K562 (cell line): ENCODE measurements at regions not wholly inside any gene's neighbourhood (a gene's known extent, or its start where the extent isn't known, plus 50 kb on each side); places are given as distances from the start of the nearest gene placed in this dataset.

Experiments
- ATAC-seq: fragments of 200-7000 bp; cut with Tn5 transposase; 3 replicates; pipeline ENCODE4 v1.9.1; 2020; ENCODE audit warnings: moderate library complexity
- BruUV-seq: library from RNA; stranded (reverse); fragments of 400-500 nt; replicated peaks from 2 replicates; lab custom pipeline; 2021; lab: Mats Ljungman, UMichigan
- CTCF ChIA-PET: fragments of 300-600 bp; formaldehyde crosslinking; extraction: SDS; loops from one replicate; lab custom pipeline; 2021; ENCODE audit warnings: low intra/inter-chr PET ratio; lab: Yijun Ruan, JAX
- POLR2A ChIA-PET: fragments of 300-600, 350-650 bp; sonication (Branson Sonifier 250); formaldehyde crosslinking; extraction: SDS; loops from one replicate; lab custom pipeline; 2021; ENCODE audit warnings: antibody characterized with exemption, inconsistent platforms; lab: Yijun Ruan, JAX
- DNase-seq, 4 experiments: peaks; one replicate each; pipeline versions ENCODE4 v3.0.0 to v3.0.0-alpha.2; 2011 to 2018; ENCODE audit warnings: low spot score in 3 of 4, mixed read lengths in 3 of 4; ENCODE audit errors: extremely low read depth in 1 of 4
- FAIRE-seq: peaks from 2 replicates; lab custom pipeline; 2011; peaks lifted over from hg19 to GRCh38; lab: Jason Lieb, UNC
- H2AFZ ChIP-seq: 2 replicates; pipeline ENCODE4 v1.6.0; 2011; ENCODE audit warnings: low read depth, low read length, control low read depth, inconsistent platforms
- H3K27ac ChIP-seq: fragments of 200-600 bp; 3 replicates; pipeline ENCODE4 v1.8.0; 2011; ENCODE audit warnings: low read depth, mild to moderate bottlenecking, control low read depth, inconsistent platforms, low read length, moderate library complexity, mixed read lengths; ENCODE audit errors: extremely low read depth
- H3K27me3 ChIP-seq, 2 experiments: fragments of 300-600 bp in 1 of 2; 2 replicates in 1 of 2; 3 replicates in 1 of 2; pipeline versions ENCODE4 v1.6.0 to v1.8.0; 2011; ENCODE audit warnings: inconsistent platforms in 2 of 2, low read length in 2 of 2, mild to moderate bottlenecking in 1 of 2, mixed read lengths in 1 of 2, moderate library complexity in 1 of 2; ENCODE audit not compliant: control insufficient read depth in 2 of 2, insufficient read depth in 2 of 2
- H3K36me3 ChIP-seq: fragments of 300-600 bp; 3 replicates; pipeline ENCODE4 v1.8.0; 2011; ENCODE audit warnings: mild to moderate bottlenecking, low read length, inconsistent platforms; ENCODE audit not compliant: control insufficient read depth, insufficient read depth
- H3K4me1 ChIP-seq, 2 experiments: fragments of 200-600 bp in 1 of 2; replicated peaks in 1 of 2; 2 replicates in 1 of 2; 3 replicates in 1 of 2; pipeline versions ENCODE4 v1.5.1 to v1.8.0; 2011; ENCODE audit warnings: inconsistent platforms in 2 of 2, low read length in 2 of 2, mild to moderate bottlenecking in 1 of 2, mixed read lengths in 1 of 2, moderate library complexity in 1 of 2; ENCODE audit not compliant: control insufficient read depth in 2 of 2, insufficient read depth in 2 of 2
- H3K4me2 ChIP-seq: 2 replicates; pipeline ENCODE4 v1.6.1; 2011; ENCODE audit warnings: low read length, control low read depth, inconsistent platforms, mixed read lengths; ENCODE audit not compliant: insufficient read depth
- H3K4me3 ChIP-seq: fragments of 200-600 bp; sonication (generic), shearing (Covaris generic); 2 replicates; pipeline ENCODE4 v1.5.1; 2016; ENCODE audit warnings: control low read depth, inconsistent platforms
- H3K79me2 ChIP-seq: fragments of 200-600 bp; 3 replicates; pipeline ENCODE4 v1.8.0; 2011; ENCODE audit warnings: low read length, inconsistent platforms; ENCODE audit not compliant: control insufficient read depth, insufficient read depth
- H3K9ac ChIP-seq, 2 experiments: 2 replicates each; pipeline versions ENCODE4 v1.6.0 to v1.6.1; 2011; ENCODE audit warnings: low read depth in 2 of 2, low read length in 2 of 2, control low read depth in 1 of 2, inconsistent platforms in 1 of 2, mild to moderate bottlenecking in 1 of 2, mixed read lengths in 1 of 2; ENCODE audit not compliant: insufficient read depth in 1 of 2
- H3K9me1 ChIP-seq: one replicate; pipeline ENCODE4 v1.6.0; 2011; ENCODE audit warnings: inconsistent platforms, mild to moderate bottlenecking, low read length, moderate library complexity; ENCODE audit not compliant: control insufficient read depth, insufficient read depth
- H3K9me3 ChIP-seq: replicated peaks from 2 replicates; pipeline ENCODE4 v1.5.1; 2011; ENCODE audit warnings: low read depth, low read length, inconsistent platforms; ENCODE audit not compliant: control insufficient read depth, insufficient read depth
- H4K20me1 ChIP-seq: replicated peaks from 2 replicates; pipeline ENCODE4 v1.6.1; 2011; ENCODE audit warnings: low read length, inconsistent platforms, mixed read lengths; ENCODE audit not compliant: control insufficient read depth, insufficient read depth
- JUND ChIP-seq, 2 experiments: IDR thresholded peaks; 2 replicates in 1 of 2; 3 replicates in 1 of 2; pipeline ENCODE4 v1.6.1; 2011; ENCODE audit warnings: borderline replicate concordance in 2 of 2, low read depth in 2 of 2, low read length in 2 of 2, improper control_type of control experiment in 1 of 2, missing biosample characterization in 1 of 2, missing genetic modification characterization in 1 of 2, missing genetic modification reagents in 1 of 2
- MAFF ChIP-seq: IDR thresholded peaks from 2 replicates; pipeline ENCODE4 v1.6.1; 2012; ENCODE audit warnings: low read length, improper control_type of control experiment
- MAZ ChIP-seq, 2 experiments: fragments of 450-650 bp in 1 of 2; sonication (generic) in 1 of 2; formaldehyde crosslinking; IDR thresholded peaks in 1 of 2; conservative IDR thresholded peaks in 1 of 2; 2 replicates each; pipeline versions ENCODE4 v1.4.0 to v1.5.0; 2020; ENCODE audit warnings: mild to moderate bottlenecking in 1 of 2, missing genetic modification reagents in 1 of 2
- POLR2A ChIP-seq: fragments of 450-650 bp; conservative IDR thresholded peaks from 2 replicates; pipeline ENCODE4 v1.6.1; 2016
- ZNF146 ChIP-seq: IDR thresholded peaks from one replicate; pipeline ENCODE4 v1.6.1; 2018; ENCODE audit warnings: missing compliant biosample characterization; ENCODE audit not compliant: unreplicated experiment
- ZNF644 ChIP-seq: fragments of 200-800 bp; sonication (Bioruptor generic); IDR thresholded peaks from 2 replicates; pipeline ENCODE4 v1.6.1; 2016; ENCODE audit warnings: low read depth, missing genetic modification characterization, missing compliant biosample characterization
- ZNF77 ChIP-seq: fragments of 250-450 bp; sonication (Bioruptor Pico); IDR thresholded peaks from 2 replicates; pipeline ENCODE4 v1.5.0; 2020
- WGBS: fragments of 100-300 bp; shearing (Covaris generic); methylation state at CpG from one replicate; pipeline ENCODE4 v1.1.6; 2016; ENCODE audit warnings: low coverage, mixed read lengths; ENCODE audit not compliant: insufficient coverage; ENCODE audit errors: missing lambda C conversion rate; 5-methylcytosine and 5-hydroxymethylcytosine counted together
- in situ Hi-C: fragments of 300-500 bp; cut with MboI; formaldehyde crosslinking; loops from 4 replicates; pipeline ENCODE4 v1.15.0; 2018; ENCODE audit warnings: inconsistent platforms, mixed read lengths
- intact Hi-C: fragments of 100-400 bp; cut with micrococcal nuclease; formaldehyde crosslinking; loops from 2 replicates; pipeline ENCODE4 v1.14.2; 2022
- TF ChIP-seq, protein P1 (sequence below): fragments of 450-650 bp; formaldehyde crosslinking; IDR thresholded peaks from 2 replicates; pipeline ENCODE4 v1.4.0; 2020; ENCODE audit warnings: mild to moderate bottlenecking, moderate library complexity
- TF ChIP-seq, protein P2 (sequence below), 2 experiments: IDR thresholded peaks in 1 of 2; conservative IDR thresholded peaks in 1 of 2; 2 replicates each; pipeline ENCODE4 v1.6.1; 2016; ENCODE audit warnings: low read depth in 2 of 2, mild to moderate bottlenecking in 1 of 2, missing compliant biosample characterization in 1 of 2, missing genetic modification characterization in 1 of 2, moderate library complexity in 1 of 2

DNA sequence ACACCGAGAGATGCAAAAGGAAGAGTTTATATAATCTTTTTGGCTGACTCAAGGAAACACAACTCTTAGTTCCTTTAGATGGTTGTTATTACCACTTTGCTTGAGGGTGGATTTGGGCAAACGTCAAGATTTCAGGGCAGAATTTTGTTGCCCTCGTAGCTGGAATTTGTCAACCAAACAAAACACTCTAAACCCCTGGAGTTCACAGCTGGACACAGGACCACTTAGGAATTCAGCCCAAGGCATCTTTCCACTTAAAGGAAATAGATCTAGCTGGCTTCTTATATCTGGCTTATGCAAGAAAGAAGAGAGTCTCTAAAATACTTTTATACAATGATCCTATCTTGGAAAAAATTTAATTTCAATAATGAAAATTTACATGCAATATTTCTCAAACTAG lies 237.8 kb upstream of the LRIG3 start:
- H3K27me3 ChIP-seq = no peaks in the 10 kb centered on the region
- no peak overlapping the region for H3K4me3 ChIP-seq
- in situ Hi-C loops = loop anchor here (25.0 kb wide), 1 partner anchor 1171 kb away; no protein-coding TSS in a partner anchor
- intact Hi-C loops = no loop called here
- FAIRE-seq (no peak), ATAC-seq (no peak), DNase-seq (no peak)
- H3K9me3 ChIP-seq = no peaks in the 10 kb centered on the region
- no peak overlapping the region for H2AFZ ChIP-seq
- no peak for TF ChIP-seq ZNF146 (CRISPR knock-in tag)
- TF ChIP-seq ZNF77 (CRISPR knock-in tag) = no peak
- TF ChIP-seq MAZ (CRISPR knock-in tag; conservative IDR thresholded peaks at IDR 0.05 in 1 of 2, IDR thresholded peaks at IDR 0.05 in 1 of 2) = no peak
- no peak for TF ChIP-seq POLR2A
- TF ChIP-seq MAFF = no peak
- no peak for TF ChIP-seq ZNF644 (tag)
- TF ChIP-seq JUND (IDR thresholded peaks at IDR 0.05; ENCODE audit: borderline replicate concordance, low read depth, low read length) = no peak
- TF ChIP-seq JUND (tag; IDR thresholded peaks at IDR 0.05; ENCODE audit: borderline replicate concordance, low read depth, low read length) = no peak
- TF ChIP-seq, protein P1, sequence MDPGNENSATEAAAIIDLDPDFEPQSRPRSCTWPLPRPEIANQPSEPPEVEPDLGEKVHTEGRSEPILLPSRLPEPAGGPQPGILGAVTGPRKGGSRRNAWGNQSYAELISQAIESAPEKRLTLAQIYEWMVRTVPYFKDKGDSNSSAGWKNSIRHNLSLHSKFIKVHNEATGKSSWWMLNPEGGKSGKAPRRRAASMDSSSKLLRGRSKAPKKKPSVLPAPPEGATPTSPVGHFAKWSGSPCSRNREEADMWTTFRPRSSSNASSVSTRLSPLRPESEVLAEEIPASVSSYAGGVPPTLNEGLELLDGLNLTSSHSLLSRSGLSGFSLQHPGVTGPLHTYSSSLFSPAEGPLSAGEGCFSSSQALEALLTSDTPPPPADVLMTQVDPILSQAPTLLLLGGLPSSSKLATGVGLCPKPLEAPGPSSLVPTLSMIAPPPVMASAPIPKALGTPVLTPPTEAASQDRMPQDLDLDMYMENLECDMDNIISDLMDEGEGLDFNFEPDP = no peak
- TF ChIP-seq, protein P2, sequence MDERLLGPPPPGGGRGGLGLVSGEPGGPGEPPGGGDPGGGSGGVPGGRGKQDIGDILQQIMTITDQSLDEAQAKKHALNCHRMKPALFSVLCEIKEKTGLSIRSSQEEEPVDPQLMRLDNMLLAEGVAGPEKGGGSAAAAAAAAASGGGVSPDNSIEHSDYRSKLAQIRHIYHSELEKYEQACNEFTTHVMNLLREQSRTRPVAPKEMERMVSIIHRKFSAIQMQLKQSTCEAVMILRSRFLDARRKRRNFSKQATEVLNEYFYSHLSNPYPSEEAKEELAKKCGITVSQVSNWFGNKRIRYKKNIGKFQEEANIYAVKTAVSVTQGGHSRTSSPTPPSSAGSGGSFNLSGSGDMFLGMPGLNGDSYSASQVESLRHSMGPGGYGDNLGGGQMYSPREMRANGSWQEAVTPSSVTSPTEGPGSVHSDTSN (CRISPR knock-in tag; IDR thresholded peaks at IDR 0.05; ENCODE audit: low read depth) = no peak
- TF ChIP-seq, protein P2 (tag; conservative IDR thresholded peaks at IDR 0.05; ENCODE audit: low read depth) = no peak
- no peaks in the 10 kb centered on the region for H3K4me1 ChIP-seq
- POLR2A ChIA-PET = no interaction called here
- WGBS = 0% methylated on average over 3 of the region's 3 CpGs
- H3K9ac ChIP-seq = no peak overlapping the region
- H3K79me2 ChIP-seq = no peaks in the 10 kb centered on the region
- BruUV-seq = no TSS peak
- no peaks in the 10 kb centered on the region for H3K36me3 ChIP-seq
- CTCF ChIA-PET = no interaction called here
- no peaks in the 10 kb centered on the region for H4K20me1 ChIP-seq
- no peaks in the 10 kb centered on the region for H3K9me1 ChIP-seq
- H3K27ac ChIP-seq = no peak overlapping the region
- H3K4me2 ChIP-seq = no peak overlapping the region
